Smooth muscle cell (in vitro differentiated cells): ENCODE measurements at regions not wholly inside any gene's neighbourhood (a gene's known extent, or its start where the extent isn't known, plus 50 kb on each side); places are given as distances from the start of the nearest gene placed in this dataset.

Source experiments
- DNase-seq: peaks from one replicate; lab custom pipeline; 2025; ENCODE audit not compliant: unreplicated experiment; lab: John Stamatoyannopoulos, UW
- H2AFZ ChIP-seq: fragments of 200-600 bp; sonication (generic); 2 replicates; pipeline ENCODE4 v1.6.0; 2016; ENCODE audit warnings: antibody characterized with exemption, low read depth, mild to moderate bottlenecking
- H3F3A ChIP-seq: fragments of 200-600 bp; sonication (generic); 2 replicates; pipeline ENCODE4 v1.6.0; 2017; ENCODE audit warnings: antibody characterized with exemption, low read depth
- H3K27ac ChIP-seq: fragments of 200-600 bp; sonication (generic); 2 replicates; pipeline ENCODE4 v1.5.1; 2016; ENCODE audit warnings: low read depth, mild to moderate bottlenecking
- H3K27me3 ChIP-seq: fragments of 200-600 bp; sonication (generic); 2 replicates; pipeline ENCODE4 v1.6.1; 2016; ENCODE audit warnings: low read depth, mild to moderate bottlenecking
- H3K36me3 ChIP-seq: fragments of 200-600 bp; sonication (generic); 2 replicates; pipeline ENCODE4 v1.5.1; 2016; ENCODE audit warnings: low read depth
- H3K4me1 ChIP-seq: fragments of 200-600 bp; sonication (generic); 2 replicates; pipeline ENCODE4 v1.5.1; 2016; ENCODE audit warnings: low read depth
- H3K4me2 ChIP-seq: fragments of 200-600 bp; sonication (generic); 2 replicates; pipeline ENCODE4 v1.6.0; 2016; ENCODE audit warnings: mild to moderate bottlenecking
- H3K4me3 ChIP-seq: fragments of 200-600 bp; sonication (generic); 2 replicates; pipeline ENCODE4 v1.5.1; 2016; ENCODE audit warnings: mild to moderate bottlenecking
- H3K79me2 ChIP-seq: fragments of 200-600 bp; sonication (generic); 2 replicates; pipeline ENCODE4 v1.6.0; 2016; ENCODE audit warnings: low read depth, mild to moderate bottlenecking
- H3K9ac ChIP-seq: fragments of 200-600 bp; sonication (generic); 2 replicates; pipeline ENCODE4 v1.6.0; 2016; ENCODE audit warnings: low read depth
- H3K9me3 ChIP-seq: fragments of 200-600 bp; sonication (generic); replicated peaks from 2 replicates; pipeline ENCODE4 v1.5.1; 2016; ENCODE audit warnings: low read depth
- H4K20me1 ChIP-seq: fragments of 200-600 bp; sonication (generic); 2 replicates; pipeline ENCODE4 v1.6.0; 2016; ENCODE audit warnings: low read depth
- CTCF ChIP-seq: fragments of 200-600 bp; sonication (generic); IDR thresholded peaks from 2 replicates; pipeline ENCODE4 v1.5.1; 2017; ENCODE audit warnings: borderline replicate concordance, mild to moderate bottlenecking, antibody characterized with exemption; ENCODE audit not compliant: insufficient read depth, poor library complexity, severe bottlenecking
- WGBS: methylation state at CpG from one replicate; pipeline ENCODE4 v1.1.7; 2016; ENCODE audit warnings: low lambda C conversion rate; 5-methylcytosine and 5-hydroxymethylcytosine counted together

GRCh38 chr1:212525479-212526110, 83.0 kb upstream of the ATF3 start:
- H3K4me3 ChIP-seq, result no peak overlapping the region
- WGBS, result 77% methylated on average over 7 of the region's 7 CpGs
- no peaks in the 10 kb centered on the region for H3F3A ChIP-seq
- no peak overlapping the region for H3K9ac ChIP-seq
- no peaks in the 10 kb centered on the region for H3K79me2 ChIP-seq
- DNase-seq, result no peak
- no peaks in the 10 kb centered on the region for H3K9me3 ChIP-seq
- no peak overlapping the region for H3K27ac ChIP-seq
- H4K20me1 ChIP-seq, result no peaks in the 10 kb centered on the region
- no peaks in the 10 kb centered on the region for H3K4me1 ChIP-seq
- TF ChIP-seq CTCF, result no peak
- H3K4me2 ChIP-seq, result no peak overlapping the region
- no peaks in the 10 kb centered on the region for H3K36me3 ChIP-seq
- H3K27me3 ChIP-seq, result no peaks in the 10 kb centered on the region
- H2AFZ ChIP-seq, result no peak overlapping the region

- WGBS, result 95% methylated on average over 5 of the region's 5 CpGs
- no peak overlapping the region for H3K4me2 ChIP-seq
- TF ChIP-seq CTCF, result no peak
Measured at GRCh38 chr1:212526111-212526491, 82.5 kb upstream of the ATF3 start.

GRCh38 chr1:212528501-212528900, 80.1 kb upstream of the ATF3 start:
- Histone ChIP-seq H3K79me2 (no peaks in the 10 kb centered on the region), H3K4me2 (no peak overlapping the region), H3K4me3 (no peak overlapping the region), H3K27me3 (no peaks in the 10 kb centered on the region), H3K9ac (no peak overlapping the region), H3K27ac (no peak overlapping the region), H4K20me1 (no peaks in the 10 kb centered on the region), H3K4me1 (no peaks in the 10 kb centered on the region), H3K9me3 (no peaks in the 10 kb centered on the region), H2AFZ (no peak overlapping the region), H3K36me3 (no peaks in the 10 kb centered on the region), H3F3A (no peaks in the 10 kb centered on the region)
- TF ChIP-seq CTCF, result no peak
- no peak for DNase-seq
- WGBS, result 96% methylated on average over 1 of the region's 1 CpG

More at GRCh38 chr1:212526111-212526491, 82.5 kb upstream of the ATF3 start:
- no peak for DNase-seq
- H2AFZ ChIP-seq, result no peak overlapping the region
- no peaks in the 10 kb centered on the region for H3K9me3 ChIP-seq
- no peaks in the 10 kb centered on the region for H4K20me1 ChIP-seq
- no peak overlapping the region for H3K27ac ChIP-seq
- no peak overlapping the region for H3K9ac ChIP-seq
- H3K4me3 ChIP-seq, result no peak overlapping the region
- no peaks in the 10 kb centered on the region for H3K79me2 ChIP-seq
- no peaks in the 10 kb centered on the region for H3K36me3 ChIP-seq
- H3K27me3 ChIP-seq, result no peaks in the 10 kb centered on the region
- no peaks in the 10 kb centered on the region for H3F3A ChIP-seq
- H3K4me1 ChIP-seq, result no peaks in the 10 kb centered on the region

- Histone ChIP-seq H3K4me3 (no peak overlapping the region), H3F3A (no peaks in the 10 kb centered on the region), H3K9ac (no peak overlapping the region), H4K20me1 (no peaks in the 10 kb centered on the region), H3K27ac (no peak overlapping the region), H3K79me2 (no peaks in the 10 kb centered on the region), H3K27me3 (no peaks in the 10 kb centered on the region), H2AFZ (no peak overlapping the region), H3K9me3 (no peaks in the 10 kb centered on the region), H3K4me1 (no peaks in the 10 kb centered on the region), H3K4me2 (no peak overlapping the region), H3K36me3 (no peaks in the 10 kb centered on the region)
- 55% methylated on average over 6 of the region's 6 CpGs for WGBS
- no peak for TF ChIP-seq CTCF
- no peak for DNase-seq
Measured at GRCh38 chr1:212529211-212529741, 79.3 kb upstream of the ATF3 start.
